HG02870 (cell line): ENCODE measurements at regions not wholly inside any gene's neighbourhood (a gene's known extent, or its start where the extent isn't known, plus 50 kb on each side); places are given as distances from the start of the nearest gene placed in this dataset.

Experiments used
- ATAC-seq: cut with Tn5 transposase; IDR thresholded peaks from one replicate; pipeline ENCODE4 v1.9.1; 2021; ENCODE audit warnings: mild to moderate bottlenecking, moderate library complexity; ENCODE audit not compliant: unreplicated experiment

GRCh38 chr5:54927097-54927746, 58.2 kb downstream of the ESM1 start:
- ATAC-seq = no peak

DNA sequence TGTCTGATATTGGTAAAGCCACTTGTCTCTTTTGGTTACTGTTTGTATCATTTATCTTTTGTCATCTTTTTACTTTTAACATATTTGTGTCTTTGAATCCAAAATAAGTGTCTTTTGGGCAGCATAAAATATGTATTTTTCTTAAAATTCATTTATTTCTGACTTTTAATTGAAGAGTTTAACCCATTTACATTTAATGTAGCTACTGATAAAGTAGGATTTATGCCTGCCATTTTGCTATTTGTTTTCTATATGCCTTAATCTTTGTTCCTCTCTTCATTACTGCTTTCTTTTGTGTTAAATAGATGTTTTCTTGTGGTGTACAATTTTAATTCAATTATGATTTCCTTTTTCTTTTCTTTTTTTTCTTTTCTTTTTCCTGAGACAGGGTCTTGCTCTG, 60.9 kb downstream of the ESM1 start:
- ATAC-seq = no peak

GRCh38 chr5:54917323-54917722, 68.1 kb downstream of the ESM1 start:
- no peak for ATAC-seq

DNA sequence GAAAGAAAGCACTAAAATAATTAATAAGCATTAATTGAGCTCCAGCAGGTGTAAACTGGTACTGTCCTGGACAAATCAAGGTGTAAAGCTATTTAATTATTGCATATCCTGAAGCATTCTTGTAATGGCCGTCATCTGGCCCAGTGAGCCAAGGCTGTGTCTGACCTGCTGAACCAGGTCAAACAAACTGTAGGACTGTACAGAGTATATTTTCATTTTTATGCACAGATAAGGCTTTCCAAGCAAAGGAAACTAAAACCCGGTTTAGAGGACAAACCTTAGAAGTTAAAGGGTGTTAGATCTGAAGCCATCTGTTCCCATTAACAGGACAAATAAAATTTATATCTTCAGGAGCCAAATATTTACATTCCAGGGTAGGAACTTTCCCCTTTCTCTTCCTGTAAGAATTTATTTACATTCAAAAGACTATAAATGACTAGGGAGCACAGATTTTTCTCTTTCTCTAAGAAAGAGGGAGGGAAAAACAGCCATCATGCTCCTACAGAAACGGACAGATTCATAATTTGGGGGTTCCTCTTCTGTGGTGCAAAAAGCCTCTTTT, 69.8 kb downstream of the ESM1 start:
- ATAC-seq = no peak

- ATAC-seq = no peak
Measured at GRCh38 chr5:54912021-54912420, 73.4 kb downstream of the ESM1 start.

GRCh38 chr5:54909911-54910870, 75.2 kb downstream of the ESM1 start:
- no peak for ATAC-seq

DNA sequence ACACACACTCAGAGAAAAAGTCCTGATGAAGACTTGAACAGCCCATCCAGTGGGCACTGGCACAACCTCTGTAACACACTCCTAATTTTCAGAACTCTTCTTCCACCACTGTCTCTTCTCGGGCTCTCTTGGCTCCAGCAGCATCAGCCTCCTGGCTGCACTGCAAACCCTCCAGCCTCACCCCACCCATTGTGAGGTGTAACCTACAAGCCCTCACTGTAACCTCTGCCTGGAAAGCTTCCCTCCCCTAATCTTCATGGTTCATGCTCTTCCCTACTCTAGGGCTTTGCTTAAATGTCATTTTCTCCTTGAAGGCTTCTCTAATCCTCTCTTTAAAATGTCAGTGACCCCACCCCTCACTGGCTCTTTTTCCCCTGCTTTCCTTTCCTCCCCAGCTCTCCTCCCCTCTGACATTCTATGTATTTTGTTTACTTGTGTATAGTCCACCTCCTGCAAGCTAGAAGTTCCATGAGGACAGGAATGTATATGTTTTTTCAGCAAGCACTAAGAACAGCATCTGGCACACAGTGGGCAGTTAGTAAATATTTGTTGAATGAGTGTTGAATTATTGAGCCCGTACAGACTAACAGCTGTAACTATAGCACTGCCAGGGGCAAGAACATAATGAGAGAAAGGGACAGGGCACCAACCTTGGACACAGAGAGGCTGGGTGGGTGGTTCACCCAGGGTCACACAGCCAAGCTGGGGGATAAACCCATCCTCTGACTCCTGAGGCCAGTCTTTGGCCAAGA, 76.4 kb downstream of the ESM1 start:
- no peak for ATAC-seq

DNA sequence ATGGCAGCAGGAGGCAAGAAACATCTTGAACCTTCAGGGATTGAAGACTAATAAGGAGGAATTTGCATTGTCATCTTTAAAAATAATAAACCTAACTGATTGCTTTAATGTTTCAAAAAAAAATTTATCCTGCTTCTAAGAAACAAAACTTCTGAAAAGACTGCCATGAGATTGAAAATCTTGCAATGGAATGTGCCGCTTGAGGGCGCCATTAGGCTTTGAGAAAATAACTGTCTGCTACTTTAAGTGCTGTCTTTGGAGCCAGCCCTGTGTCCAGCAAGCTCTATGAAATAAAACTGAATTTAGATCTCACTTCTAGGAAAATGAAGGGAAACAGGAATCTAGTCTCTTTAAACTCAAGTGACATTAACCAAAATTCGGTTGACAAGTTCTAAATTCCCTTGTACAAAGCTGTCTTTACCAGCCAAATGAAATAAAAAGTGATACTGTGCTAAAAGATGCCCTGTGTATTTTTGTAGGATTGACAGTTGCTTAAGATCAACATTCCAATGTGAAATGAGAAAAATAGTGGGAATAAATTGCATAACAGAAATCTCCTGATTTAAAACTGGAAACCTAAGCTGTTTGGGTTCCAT, 79.4 kb downstream of the ESM1 start:
- no peak for ATAC-seq

DNA sequence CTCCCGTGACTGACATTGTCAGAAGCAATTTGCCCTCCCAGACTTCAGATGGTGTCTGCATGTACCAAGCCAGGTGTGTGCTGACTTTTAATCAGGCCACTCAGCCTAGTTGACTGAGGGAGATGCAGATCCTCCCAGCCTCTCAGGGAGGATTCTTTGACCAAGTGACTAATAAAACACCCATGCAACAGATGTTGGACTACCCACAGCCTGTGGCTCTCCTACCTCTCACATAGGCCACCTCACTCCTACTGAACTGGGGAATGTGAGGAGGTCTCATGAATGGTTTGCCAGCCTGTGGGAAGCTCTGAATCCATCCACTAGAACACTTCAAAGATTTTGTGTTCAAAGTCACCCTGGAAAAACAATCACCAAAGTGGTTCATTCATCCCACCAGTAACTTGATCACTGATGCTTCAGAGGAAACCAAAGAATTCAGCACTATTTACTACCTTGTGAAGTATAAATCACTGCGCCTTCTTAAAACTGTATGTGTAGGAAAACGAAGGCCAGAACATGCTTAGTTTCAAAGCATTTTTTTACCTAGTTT, 80.1 kb downstream of the ESM1 start:
- no peak for ATAC-seq

DNA sequence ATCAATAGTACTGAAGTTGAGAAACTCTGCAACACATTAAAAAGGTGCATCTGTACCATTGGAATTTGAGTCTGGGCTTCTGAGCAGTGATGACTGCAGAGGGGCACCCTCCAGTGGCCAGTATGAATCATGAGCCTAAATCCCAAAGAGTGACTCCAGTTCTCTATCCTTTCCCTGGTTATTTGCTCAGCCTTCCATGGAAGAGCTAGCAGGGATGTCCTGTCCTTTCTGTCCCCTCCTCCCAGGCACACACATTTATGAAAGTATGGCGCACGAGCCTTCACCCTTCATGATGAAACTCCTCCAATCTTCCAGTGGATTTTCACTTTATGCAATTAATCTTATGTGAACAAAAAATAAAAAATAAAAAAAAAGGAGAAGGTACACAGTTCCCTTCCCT, 81.0 kb downstream of the ESM1 start:
- no peak for ATAC-seq

DNA sequence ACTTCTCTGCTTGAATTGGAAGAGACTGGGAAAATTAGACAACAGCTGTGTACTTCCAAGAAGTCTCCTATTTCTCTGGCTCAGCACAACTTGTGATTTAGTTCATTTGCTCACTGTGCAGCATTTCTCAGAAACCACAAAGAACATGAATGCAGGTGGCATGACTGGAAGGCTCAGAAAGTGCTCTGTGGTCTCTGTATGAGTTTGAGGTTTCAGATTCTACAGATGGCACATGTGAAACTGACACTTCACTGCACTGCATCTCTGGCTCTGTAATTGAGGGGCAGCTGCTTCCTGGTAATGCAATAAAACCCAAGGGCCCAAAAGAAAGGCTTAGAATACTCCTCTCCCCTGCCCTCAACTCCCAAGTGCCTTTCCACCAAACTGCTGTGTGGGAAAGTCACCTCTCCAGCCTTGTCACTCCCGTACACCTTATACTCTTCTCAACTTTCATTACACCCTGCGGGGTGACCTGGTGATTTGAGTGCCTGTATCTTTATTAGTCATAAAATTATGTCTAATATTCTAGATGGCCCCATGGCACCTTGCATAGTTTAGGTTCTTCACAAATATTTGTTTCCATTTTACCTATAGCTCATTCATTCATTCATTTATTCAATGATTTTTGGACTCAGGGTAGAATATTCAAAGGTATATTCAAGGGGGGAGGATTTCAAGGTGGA, 82.5 kb downstream of the ESM1 start:
- peak; percentile 100 for ATAC-seq

GRCh38 chr5:54900984-54901725, 84.2 kb downstream of the ESM1 start:
- ATAC-seq = no peak

GRCh38 chr5:54897001-54897400, 88.4 kb downstream of the ESM1 start:
- ATAC-seq = no peak

GRCh38 chr5:54895816-54896341, 89.5 kb downstream of the ESM1 start:
- no peak for ATAC-seq

GRCh38 chr5:54894957-54895815, 90.2 kb downstream of the ESM1 start:
- no peak for ATAC-seq

- ATAC-seq = no peak
Measured at GRCh38 chr5:54889826-54890225, 95.6 kb downstream of the ESM1 start.

DNA sequence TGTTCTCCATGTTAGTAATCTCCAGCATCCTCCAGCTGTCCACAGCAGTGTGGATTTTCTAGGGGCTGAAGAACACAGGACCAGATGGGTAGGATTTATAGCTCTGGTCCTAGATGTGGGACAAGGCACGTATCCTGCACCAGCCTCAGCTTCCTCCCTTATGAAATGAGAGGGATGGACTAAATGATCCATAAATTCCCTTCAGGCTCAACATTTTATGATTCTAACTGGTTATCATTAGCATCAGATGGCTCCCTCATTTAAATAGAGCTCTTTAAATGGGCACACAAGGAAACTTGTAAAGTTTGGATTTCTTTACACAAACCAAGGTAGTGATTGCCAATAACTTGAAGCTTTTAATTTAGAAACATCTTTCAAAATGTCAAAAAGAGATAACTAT, 97.7 kb downstream of the ESM1 start:
- ATAC-seq = no peak

DNA sequence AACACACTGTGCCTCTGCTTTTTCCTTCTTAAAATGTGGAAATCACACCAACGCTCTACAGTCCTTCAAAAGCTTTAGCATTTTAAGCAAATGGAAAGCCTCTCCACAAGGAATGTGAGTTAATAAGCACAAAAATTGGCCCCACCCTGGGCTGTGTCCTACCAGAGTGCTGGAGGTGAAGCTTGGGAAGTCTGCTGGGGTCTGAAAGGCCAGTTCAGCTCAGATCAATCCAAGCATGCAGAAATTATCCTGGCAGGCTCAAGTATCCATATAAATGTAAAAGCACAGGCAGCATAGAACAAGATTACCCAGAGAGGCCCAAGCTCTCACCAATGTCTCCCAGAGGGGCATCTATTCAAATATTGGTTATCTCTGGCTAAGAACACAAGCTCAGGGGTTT, 98.5 kb downstream of the ESM1 start:
- ATAC-seq = no peak
